ENCODE measurements at regions not wholly inside any gene's neighbourhood (a gene's known extent, or its start where the extent isn't known, plus 50 kb on each side); places are given as distances from the start of the nearest gene placed in this dataset.

DNA sequence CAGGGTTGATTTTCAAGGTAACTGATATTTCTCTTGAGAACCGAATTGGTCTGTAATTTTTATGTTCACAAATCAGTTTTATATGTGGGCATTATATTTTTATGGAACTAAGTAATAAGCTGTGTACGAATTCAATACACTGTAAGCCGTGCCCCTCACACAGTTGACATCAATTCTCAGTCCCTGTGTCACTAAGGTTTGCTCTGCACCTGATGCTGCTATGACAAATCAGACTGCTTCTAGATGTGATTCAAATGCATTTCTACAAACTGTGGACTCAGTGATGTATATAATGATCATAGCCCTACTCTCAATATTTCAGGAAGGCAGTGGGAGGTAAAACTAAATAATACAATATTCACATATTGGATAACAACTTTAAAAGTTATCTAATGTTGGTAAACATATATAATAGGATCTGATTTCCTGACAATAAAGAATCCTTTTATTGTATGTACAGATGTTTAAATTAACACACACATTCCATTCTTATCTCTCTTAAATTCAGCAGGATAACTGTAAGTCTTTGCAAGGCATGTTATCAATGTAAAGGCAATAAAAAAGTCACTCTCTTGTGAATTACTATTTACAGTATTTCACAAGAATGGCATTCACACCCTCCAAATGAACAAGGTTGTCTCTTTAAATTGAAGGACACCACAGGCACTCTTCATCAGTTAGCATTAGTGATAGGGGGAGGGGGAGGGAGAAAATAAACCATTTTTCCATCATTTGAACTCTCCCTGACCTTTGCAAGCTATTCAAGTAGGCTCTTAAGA, 87.2 kb upstream of the SOX5 start:
- no peak overlapping the region for H3K4me3 ChIP-seq (ENCODE audit: low read length)
- H3K36me3 ChIP-seq (ENCODE audit: control insufficient read depth, insufficient read depth, low read length): no peaks in the 10 kb centered on the region
- H3K27ac ChIP-seq (ENCODE audit: low read length): no peak overlapping the region
- H3K4me1 ChIP-seq (ENCODE audit: control insufficient read depth, insufficient read depth, low read length): no peaks in the 10 kb centered on the region
- WGBS (ENCODE audit: insufficient coverage, insufficient read length): no CpG with 5 or more reads among the region's 3 CpGs
- no peaks in the 10 kb centered on the region for H3K27me3 ChIP-seq (ENCODE audit: control insufficient read depth, insufficient read depth, low read length)
- no peak for DNase-seq (ENCODE audit: low read depth, low spot score)
- no peaks in the 10 kb centered on the region for H3K9me3 ChIP-seq (ENCODE audit: control insufficient read depth, insufficient read depth, low read length)

DNA sequence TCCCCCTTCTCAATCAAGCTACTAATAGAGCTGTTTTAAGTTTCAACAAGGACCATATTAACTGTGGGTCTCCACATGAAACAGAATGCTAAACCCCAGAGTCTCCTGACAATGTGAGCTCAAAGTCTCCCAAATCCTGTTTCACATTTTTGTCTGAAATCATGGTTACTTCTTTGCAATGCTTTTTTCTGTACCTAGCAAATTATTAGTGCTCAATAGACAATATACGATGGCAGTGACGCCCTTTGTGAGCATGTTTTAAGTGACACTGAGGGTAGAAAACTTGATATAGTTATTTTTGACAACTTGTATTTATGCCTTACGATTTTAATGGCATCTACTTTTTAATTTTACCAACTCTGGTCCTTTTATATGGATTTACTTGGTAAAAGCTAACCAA, 85.4 kb upstream of the SOX5 start:
- H3K27me3 ChIP-seq (ENCODE audit: control insufficient read depth, insufficient read depth, low read length): no peaks in the 10 kb centered on the region
- H3K4me1 ChIP-seq (ENCODE audit: control insufficient read depth, insufficient read depth, low read length): no peaks in the 10 kb centered on the region
- no CpG with 5 or more reads among the region's 3 CpGs for WGBS (ENCODE audit: insufficient coverage, insufficient read length)
- no peak for DNase-seq (ENCODE audit: low read depth, low spot score)
- no peaks in the 10 kb centered on the region for H3K9me3 ChIP-seq (ENCODE audit: control insufficient read depth, insufficient read depth, low read length)
- H3K27ac ChIP-seq (ENCODE audit: low read length): no peak overlapping the region
- no peaks in the 10 kb centered on the region for H3K36me3 ChIP-seq (ENCODE audit: control insufficient read depth, insufficient read depth, low read length)
- H3K4me3 ChIP-seq (ENCODE audit: low read length): no peak overlapping the region

DNA sequence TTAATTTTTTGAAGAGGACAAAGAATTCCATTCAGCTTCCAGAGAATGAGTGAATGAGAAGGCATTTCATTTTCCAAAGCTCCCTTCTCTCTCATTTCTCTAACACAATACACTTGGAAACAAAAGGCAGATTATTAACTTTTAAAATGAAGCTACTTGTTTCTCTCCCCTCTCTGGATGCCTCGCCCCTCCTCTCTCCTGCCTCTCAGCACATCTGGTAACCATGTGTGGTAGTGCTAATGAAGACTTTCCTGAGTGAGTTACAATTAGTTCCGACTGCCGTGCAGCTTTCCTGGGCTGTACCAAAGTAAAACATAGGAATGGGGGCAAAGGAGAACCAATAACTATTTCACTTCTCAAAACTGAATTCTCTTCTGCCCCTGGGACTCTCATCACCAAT, 84.7 kb upstream of the SOX5 start:
- DNase-seq (ENCODE audit: low read depth, low spot score): no peak
- no peaks in the 10 kb centered on the region for H3K36me3 ChIP-seq (ENCODE audit: control insufficient read depth, insufficient read depth, low read length)
- no peaks in the 10 kb centered on the region for H3K4me1 ChIP-seq (ENCODE audit: control insufficient read depth, insufficient read depth, low read length)
- H3K27me3 ChIP-seq (ENCODE audit: control insufficient read depth, insufficient read depth, low read length): no peaks in the 10 kb centered on the region
- WGBS (ENCODE audit: insufficient coverage, insufficient read length): no CpG with 5 or more reads among the region's 3 CpGs
- H3K27ac ChIP-seq (ENCODE audit: low read length): no peak overlapping the region
- no peak overlapping the region for H3K4me3 ChIP-seq (ENCODE audit: low read length)
- no peaks in the 10 kb centered on the region for H3K9me3 ChIP-seq (ENCODE audit: control insufficient read depth, insufficient read depth, low read length)

DNA sequence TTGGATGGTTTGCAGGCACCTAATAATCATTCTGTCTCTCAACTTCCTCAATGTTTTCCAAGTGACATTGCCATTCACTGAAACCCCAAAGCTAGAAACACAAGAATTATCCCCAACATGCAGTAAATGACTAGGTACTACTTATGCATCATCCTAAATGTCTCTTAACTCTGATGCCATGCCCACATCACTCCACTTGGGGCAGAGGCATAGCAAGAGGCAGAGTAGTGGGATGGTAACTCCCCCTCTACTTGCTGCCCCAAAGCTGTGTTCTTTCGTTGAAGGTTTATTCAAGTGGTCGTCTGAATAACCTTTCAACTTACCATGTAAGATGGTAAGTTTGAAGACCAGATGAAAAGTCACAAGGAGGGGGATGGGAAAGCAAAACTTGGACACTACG, 77.9 kb upstream of the SOX5 start:
- Histone ChIP-seq H3K27me3 (ENCODE audit: control insufficient read depth, insufficient read depth, low read length) (no peaks in the 10 kb centered on the region), H3K4me3 (ENCODE audit: low read length) (no peak overlapping the region), H3K4me1 (ENCODE audit: control insufficient read depth, insufficient read depth, low read length) (no peaks in the 10 kb centered on the region), H3K9me3 (ENCODE audit: control insufficient read depth, insufficient read depth, low read length) (no peaks in the 10 kb centered on the region), H3K36me3 (ENCODE audit: control insufficient read depth, insufficient read depth, low read length) (no peaks in the 10 kb centered on the region), H3K27ac (ENCODE audit: low read length) (no peak overlapping the region)
- WGBS (ENCODE audit: insufficient coverage, insufficient read length): no CpG with 5 or more reads among the region's 3 CpGs
- no peak for DNase-seq (ENCODE audit: low read depth, low spot score)

DNA sequence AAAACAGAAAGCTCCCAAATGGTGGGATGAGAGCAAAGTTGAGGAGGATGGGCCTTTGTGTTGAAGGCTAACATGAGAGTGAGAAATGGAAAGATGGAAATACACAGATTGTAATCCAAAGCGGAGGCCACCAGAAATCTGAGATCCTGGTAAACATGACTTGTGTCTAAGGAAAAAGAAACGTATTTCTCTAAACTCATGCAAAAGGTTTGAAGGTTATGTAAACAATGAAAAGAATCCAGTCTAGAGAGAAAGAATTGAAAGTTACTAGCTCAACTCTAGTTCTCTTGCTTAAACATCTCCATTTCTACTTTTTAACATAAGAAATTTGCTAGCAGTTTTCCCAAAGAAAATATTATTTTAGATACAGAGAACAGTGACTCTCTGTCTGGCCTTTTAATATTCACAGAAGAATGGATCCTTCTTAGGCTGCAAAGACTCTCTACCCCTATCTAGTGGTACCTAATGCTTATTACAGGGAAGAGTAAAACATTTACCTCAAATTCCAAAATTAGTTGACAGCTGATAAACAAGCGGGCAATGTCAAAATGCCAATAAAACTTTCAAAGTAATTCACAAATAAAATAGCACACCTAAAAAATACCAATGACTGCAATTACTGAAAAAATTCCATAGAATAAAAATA, 75.8 kb upstream of the SOX5 start:
- no peaks in the 10 kb centered on the region for H3K4me1 ChIP-seq (ENCODE audit: control insufficient read depth, insufficient read depth, low read length)
- no peaks in the 10 kb centered on the region for H3K27me3 ChIP-seq (ENCODE audit: control insufficient read depth, insufficient read depth, low read length)
- DNase-seq (ENCODE audit: low read depth, low spot score): no peak
- WGBS (ENCODE audit: insufficient coverage, insufficient read length): no CpG with 5 or more reads among the region's 3 CpGs
- H3K36me3 ChIP-seq (ENCODE audit: control insufficient read depth, insufficient read depth, low read length): no peaks in the 10 kb centered on the region
- no peak overlapping the region for H3K4me3 ChIP-seq (ENCODE audit: low read length)
- no peak overlapping the region for H3K27ac ChIP-seq (ENCODE audit: low read length)
- H3K9me3 ChIP-seq (ENCODE audit: control insufficient read depth, insufficient read depth, low read length): no peaks in the 10 kb centered on the region

DNA sequence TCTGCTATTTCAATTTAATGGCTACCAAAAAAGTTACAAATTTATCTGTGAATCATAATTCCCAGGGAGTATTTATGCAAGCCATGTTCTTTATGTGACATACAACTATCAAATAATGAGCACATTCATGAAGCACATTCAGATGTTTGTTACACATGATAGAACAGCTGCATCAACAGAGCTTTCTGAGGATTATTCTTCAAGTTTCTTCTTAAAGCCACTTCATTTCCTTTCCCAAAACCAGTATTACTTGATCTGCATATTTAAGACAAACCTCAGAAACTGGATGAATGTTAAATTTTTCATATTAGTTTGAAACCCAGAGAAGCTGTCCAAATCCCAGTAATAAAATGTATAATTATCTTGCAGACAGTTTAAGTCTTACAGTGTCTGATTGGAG, 73.6 kb upstream of the SOX5 start:
- Histone ChIP-seq H3K27ac (ENCODE audit: low read length) (no peak overlapping the region), H3K9me3 (ENCODE audit: control insufficient read depth, insufficient read depth, low read length) (no peaks in the 10 kb centered on the region), H3K27me3 (ENCODE audit: control insufficient read depth, insufficient read depth, low read length) (no peaks in the 10 kb centered on the region), H3K4me3 (ENCODE audit: low read length) (no peak overlapping the region), H3K36me3 (ENCODE audit: control insufficient read depth, insufficient read depth, low read length) (no peaks in the 10 kb centered on the region), H3K4me1 (ENCODE audit: control insufficient read depth, insufficient read depth, low read length) (no peaks in the 10 kb centered on the region)
- no peak for DNase-seq (ENCODE audit: low read depth, low spot score)

DNA sequence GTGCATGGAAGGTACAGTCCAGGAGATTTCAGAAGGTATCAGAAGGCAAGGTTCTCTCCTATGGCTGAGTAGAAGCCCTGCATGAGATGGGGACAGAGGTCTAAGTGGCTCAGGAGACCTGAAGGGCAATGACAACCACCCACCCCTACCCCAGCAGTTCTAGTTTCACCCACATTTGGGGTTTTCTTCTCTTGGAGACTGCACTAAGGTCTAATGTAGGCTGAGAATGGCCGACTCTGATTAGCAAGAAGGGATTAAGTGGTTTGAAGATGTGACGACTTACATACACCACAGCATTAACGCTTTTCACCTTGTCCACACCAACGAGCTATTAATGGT, 71.7 kb upstream of the SOX5 start:
- Histone ChIP-seq H3K27ac (ENCODE audit: low read length) (no peak overlapping the region), H3K36me3 (ENCODE audit: control insufficient read depth, insufficient read depth, low read length) (no peaks in the 10 kb centered on the region), H3K9me3 (ENCODE audit: control insufficient read depth, insufficient read depth, low read length) (no peaks in the 10 kb centered on the region), H3K4me1 (ENCODE audit: control insufficient read depth, insufficient read depth, low read length) (no peaks in the 10 kb centered on the region), H3K4me3 (ENCODE audit: low read length) (no peak overlapping the region), H3K27me3 (ENCODE audit: control insufficient read depth, insufficient read depth, low read length) (no peaks in the 10 kb centered on the region; the same call in 1 of the 2 replicates)
- DNase-seq (ENCODE audit: low read depth, low spot score): no peak
- no CpG with 5 or more reads among the region's 4 CpGs for WGBS (ENCODE audit: insufficient coverage, insufficient read length)

DNA sequence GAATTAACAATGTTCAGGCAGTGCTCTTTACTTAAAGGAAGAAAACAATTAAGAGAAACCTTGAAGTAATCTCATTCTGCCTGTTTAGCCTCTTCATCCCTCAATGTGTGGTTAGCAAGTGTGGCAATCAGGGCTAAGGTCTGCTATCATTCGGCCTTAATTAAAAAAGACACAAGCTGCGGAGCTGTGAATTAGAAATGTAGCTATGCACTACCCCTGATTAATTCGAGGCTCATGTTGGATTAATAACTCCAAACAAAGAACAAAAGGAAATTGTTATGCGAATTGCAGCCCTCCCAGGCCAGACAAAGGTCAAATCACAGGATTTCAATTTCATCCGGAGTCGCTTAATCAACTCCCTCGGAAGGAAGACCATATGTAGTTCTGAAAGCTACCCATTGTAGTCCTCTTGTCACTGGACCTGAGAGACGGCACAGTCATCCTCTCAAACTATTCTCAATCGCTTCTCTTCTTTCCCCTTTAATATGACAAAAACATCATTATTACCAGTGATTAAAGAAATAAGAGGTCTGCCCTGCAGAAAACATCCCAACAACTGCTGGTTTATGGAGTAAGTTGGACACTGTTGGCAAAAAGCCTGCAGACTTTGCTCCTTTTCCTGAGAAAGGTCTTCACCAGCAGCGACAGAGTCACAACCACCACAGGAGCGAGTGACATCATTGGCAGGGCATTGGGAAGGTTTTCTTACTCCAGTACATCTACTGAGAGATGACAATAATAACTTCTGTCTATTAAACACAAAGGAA, 71.1 kb upstream of the SOX5 start:
- H3K4me1 ChIP-seq (ENCODE audit: control insufficient read depth, insufficient read depth, low read length): no peaks in the 10 kb centered on the region
- no peaks in the 10 kb centered on the region for H3K36me3 ChIP-seq (ENCODE audit: control insufficient read depth, insufficient read depth, low read length)
- no CpG with 5 or more reads among the region's 11 CpGs for WGBS (ENCODE audit: insufficient coverage, insufficient read length)
- H3K27ac ChIP-seq (ENCODE audit: low read length): no peak overlapping the region
- H3K27me3 ChIP-seq (ENCODE audit: control insufficient read depth, insufficient read depth, low read length): peaks cover 2% of the 10 kb centered on the region; the same call in 1 of the 2 replicates
- no peak for DNase-seq (ENCODE audit: low read depth, low spot score)
- no peaks in the 10 kb centered on the region for H3K9me3 ChIP-seq (ENCODE audit: control insufficient read depth, insufficient read depth, low read length)
- H3K4me3 ChIP-seq (ENCODE audit: low read length): no peak overlapping the region

DNA sequence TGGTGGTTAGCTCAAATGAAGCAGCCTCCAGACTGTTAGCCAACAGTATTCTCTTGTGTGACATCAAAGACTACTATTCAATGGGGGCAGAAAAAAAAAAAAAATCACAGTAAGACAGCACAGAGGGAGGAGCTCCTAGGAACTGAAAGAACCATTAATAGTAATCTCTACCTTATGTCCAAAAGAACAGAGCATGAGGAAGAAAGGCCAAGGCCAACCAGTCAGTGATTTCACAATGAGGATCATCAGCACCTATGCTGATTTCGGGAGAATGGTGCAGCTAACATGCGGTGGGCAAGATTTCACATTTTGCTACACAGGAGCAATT, 66.3 kb upstream of the SOX5 start:
- Histone ChIP-seq H3K27ac (ENCODE audit: low read length) (no peak overlapping the region), H3K4me1 (ENCODE audit: control insufficient read depth, insufficient read depth, low read length) (no peaks in the 10 kb centered on the region), H3K4me3 (ENCODE audit: low read length) (no peak overlapping the region), H3K27me3 (ENCODE audit: control insufficient read depth, insufficient read depth, low read length) (peaks cover 6% of the 10 kb centered on the region; the same call in 1 of the 2 replicates), H3K36me3 (ENCODE audit: control insufficient read depth, insufficient read depth, low read length) (no peaks in the 10 kb centered on the region), H3K9me3 (ENCODE audit: control insufficient read depth, insufficient read depth, low read length) (no peaks in the 10 kb centered on the region)
- no CpG with 5 or more reads among the region's 2 CpGs for whole genome bisulfite sequencing (ENCODE audit: insufficient coverage, insufficient read length)
- DNase-seq (ENCODE audit: low read depth, low spot score): no peak

DNA sequence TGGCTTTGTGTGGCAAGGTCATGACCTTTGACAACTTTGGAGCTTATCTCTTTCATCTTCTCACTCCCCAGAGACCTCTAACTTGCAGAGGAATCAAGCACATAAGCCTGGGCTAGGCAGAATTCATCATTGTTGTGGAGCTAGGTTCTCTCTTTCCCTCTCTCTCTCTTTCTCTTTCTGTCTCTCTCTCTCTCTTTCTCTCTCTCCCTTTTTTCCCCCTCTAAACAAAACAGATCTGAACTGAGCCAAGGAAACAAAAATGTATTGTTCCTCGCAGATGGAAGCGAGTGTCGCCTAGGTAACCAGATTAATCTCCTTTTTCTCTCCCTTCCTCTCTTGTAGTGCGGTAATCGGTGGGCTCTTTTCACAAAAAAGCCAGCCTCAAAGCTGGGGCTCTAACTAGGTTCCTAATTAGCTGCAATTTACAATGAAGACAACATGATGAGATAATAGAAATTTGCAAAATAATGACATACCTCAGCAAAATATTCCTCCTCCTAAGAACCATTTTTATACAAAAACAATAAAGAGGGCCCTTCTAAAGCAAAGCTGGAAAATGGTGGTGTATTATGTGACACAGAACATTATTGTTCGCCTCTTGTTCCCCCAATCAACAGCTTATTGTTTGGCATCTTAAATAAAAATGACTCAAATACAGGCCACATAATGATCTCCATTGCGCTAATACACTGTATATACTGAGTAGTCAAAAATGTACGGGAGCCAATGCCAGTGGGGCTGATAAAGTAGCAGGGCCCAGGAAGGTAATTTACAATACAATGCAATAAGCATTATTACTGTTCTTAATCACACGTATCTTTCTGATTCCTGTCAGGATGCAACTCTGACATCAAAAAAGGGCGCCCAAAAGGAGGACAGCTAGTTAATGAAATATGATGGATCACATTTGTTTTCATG, 65.7 kb upstream of the SOX5 start:
- peaks cover 6% of the 10 kb centered on the region; the same call in 1 of the 2 replicates for H3K27me3 ChIP-seq (ENCODE audit: control insufficient read depth, insufficient read depth, low read length)
- no peak for DNase-seq (ENCODE audit: low read depth, low spot score)
- H3K4me1 ChIP-seq (ENCODE audit: control insufficient read depth, insufficient read depth, low read length): no peaks in the 10 kb centered on the region
- H3K4me3 ChIP-seq (ENCODE audit: low read length): no peak overlapping the region
- no peak overlapping the region for H3K27ac ChIP-seq (ENCODE audit: low read length)
- no peaks in the 10 kb centered on the region for H3K36me3 ChIP-seq (ENCODE audit: control insufficient read depth, insufficient read depth, low read length)
- H3K9me3 ChIP-seq (ENCODE audit: control insufficient read depth, insufficient read depth, low read length): no peaks in the 10 kb centered on the region
- WGBS (ENCODE audit: insufficient coverage, insufficient read length): no CpG with 5 or more reads among the region's 10 CpGs
